GM21529 (cell line): ENCODE measurements at regions not wholly inside any gene's neighbourhood (a gene's known extent, or its start where the extent isn't known, plus 50 kb on each side); places are given as distances from the start of the nearest gene placed in this dataset.
A peak's percentile ranks its signal among the peaks of the same experiment; 100 is the strongest.

ENCODE experiments used
- ATAC-seq: cut with Tn5 transposase; IDR thresholded peaks from one replicate; pipeline ENCODE4 v1.9.1; 2021; ENCODE audit not compliant: unreplicated experiment

DNA sequence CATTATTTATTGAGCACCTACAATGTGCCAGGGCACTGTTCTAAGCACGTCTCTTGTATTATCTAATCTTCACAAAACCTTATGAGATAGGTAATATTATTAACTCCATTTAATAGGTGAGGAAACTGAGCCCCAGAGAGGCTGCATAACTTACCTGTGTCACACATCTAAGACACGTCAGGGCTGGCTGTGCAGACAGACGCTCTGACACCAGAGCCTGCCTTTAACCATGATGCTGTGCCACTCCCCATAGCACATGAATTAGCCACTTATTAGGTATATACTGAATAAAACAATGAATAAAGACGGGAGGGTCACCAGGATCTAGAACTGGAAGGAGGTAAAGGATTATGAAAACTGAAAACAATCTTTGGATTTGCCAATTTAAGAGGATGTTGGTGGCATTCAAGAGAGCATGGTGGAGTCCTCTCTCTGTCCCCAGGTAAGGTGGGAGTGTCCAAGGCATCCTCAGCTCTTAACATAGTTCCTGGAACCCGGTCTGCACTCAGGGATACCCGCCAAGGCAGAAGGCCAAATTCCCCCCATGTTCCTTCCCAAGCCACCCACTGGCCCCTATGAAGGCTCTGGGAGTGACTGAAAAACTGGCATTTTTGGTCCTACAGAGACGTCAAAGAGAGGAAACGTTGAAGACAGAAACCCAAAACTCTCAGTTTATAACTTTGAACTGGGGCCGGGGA lies 479.7 kb downstream of the FOXO1 start:
- ATAC-seq = no peak

GRCh38 chr13:40187324-40187795 lies 479.1 kb downstream of the FOXO1 start:
- ATAC-seq = no peak

- ATAC-seq = no peak
Measured at GRCh38 chr13:40187841-40188591, 478.4 kb downstream of the FOXO1 start.

DNA sequence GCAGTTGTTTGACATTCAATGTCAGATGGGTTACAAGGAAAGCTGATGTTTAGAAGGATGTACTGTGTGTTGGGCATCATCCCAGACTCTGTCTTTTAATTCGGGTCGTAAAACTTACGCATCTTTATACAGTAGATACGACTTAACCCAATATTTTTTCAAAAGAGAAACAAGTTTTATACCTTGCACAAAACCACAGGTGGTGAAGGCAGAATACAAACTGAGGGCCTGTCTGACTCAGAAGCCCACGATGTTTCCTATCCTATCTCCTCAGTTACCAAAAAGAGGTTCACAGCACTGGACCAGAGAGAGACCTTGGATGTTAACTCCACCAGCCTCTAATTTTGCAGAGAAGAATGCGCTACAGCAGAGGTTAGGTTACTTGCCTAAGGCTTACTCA lies 477.0 kb downstream of the FOXO1 start:
- no peak for ATAC-seq

DNA sequence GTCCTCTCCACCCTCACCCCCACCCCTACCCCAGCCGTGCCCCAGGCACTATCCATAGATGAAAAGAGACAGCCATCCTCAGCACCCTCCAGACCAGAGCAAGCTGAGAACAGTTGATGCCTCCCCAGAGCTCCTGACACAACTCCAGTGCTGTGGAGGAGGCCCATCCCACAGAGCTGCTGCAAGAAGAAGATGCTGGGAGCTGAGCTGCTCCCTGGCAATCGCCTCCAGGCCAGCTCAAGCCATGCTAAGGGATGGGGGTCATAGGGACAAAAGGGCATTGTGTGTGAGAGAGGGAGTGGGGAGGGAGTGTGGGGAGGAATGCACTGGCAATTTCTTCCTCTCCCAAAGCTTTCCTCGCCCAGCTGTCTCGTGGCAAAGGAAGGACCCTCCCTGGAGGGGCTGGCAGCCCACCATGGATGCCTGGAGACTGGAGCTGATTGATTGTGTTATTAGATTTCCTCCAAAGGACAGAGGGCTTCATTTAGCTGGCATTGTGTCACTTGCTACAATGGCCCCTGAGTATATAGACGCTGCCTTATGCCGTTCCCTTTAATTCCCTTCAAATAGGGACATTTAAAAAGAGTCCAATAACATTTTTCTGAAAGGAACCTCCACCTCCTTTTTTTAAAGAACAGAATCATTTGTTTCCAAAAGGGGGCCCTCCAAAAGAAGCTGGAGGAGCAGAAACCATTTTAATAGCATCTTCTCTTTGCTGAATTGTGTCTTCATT lies 476.4 kb downstream of the FOXO1 start:
- ATAC-seq = no peak

DNA sequence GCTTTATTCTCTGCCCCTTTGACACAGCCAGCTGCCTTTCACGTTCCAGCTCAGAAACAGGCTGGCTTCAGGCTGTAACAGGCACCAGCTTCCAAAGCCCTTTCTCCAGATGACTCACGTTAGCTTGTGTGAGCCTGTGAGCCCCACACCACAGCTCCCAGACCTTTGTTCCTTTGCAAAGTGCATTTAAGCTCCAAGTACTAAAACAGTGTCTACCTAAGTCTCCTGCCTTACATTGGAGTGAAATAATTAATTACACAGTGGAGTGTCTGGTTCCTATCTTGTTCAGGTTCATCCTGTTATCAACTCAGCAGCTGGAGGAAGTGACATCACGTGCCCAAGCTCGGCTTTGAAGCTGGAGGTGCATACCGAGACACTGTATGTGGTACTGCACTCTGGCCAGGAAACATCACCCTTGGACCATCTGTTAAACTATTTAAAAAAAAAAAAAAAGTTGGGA lies 475.8 kb downstream of the FOXO1 start:
- peak; percentile 76 for ATAC-seq

DNA sequence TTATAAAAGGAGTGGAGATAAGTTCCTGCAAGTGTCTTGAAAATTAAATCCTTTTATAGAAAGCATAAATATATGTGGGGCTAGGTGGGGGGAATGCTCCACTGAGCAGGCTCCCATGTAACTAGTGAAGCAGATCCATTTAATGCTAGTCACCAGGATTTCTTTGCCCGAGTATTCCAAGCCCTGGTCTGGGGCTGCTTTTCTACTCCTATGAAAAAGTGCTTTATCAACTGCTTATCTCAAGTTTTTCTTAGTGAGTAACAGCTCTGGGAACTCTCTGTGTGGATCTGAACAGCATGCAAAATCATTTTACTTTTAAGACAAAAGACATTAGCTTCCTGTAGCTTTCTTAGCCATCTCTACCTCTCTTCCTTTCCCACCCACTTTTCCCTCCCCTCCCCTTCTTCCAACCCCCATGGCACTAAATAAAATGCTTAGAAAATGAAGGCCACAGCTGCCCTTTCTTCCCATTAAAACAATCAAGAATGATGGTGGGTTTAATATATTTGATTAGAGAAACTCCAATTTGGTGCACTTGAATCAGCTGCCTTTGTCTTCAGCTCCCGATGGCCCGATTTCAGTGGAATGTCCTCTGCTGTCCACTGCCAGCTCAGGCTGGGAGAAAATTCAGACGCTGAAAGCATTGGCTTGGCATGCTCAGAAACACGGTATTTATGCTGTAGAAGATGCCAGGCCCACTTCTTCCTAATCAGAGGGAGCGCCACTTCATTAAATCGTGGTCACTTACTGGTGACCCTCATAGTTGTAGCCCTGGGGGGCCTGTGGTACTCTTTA lies 475.1 kb downstream of the FOXO1 start:
- peak; percentile 7 for ATAC-seq

- ATAC-seq = no peak
Measured at GRCh38 chr13:40192452-40192851, 474.0 kb downstream of the FOXO1 start.

DNA sequence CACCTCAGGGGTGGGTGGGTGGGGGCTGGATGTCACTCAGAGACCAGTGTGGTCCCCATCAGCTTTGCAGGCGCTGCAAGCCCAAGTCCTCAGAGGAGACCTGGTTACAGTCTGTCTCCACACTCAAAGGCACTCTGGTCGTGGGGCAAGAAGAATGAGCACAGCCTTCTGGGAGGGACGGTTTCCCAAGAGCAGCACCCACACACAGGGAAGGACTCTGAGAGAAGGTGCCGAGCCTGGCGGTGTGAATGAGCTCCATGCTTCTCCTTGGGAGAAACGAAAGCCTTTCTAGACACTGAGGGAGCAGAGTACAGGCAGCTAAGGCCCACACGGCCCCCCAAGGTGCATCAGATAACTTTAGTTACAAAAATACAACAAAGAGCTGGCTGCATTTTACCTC lies 473.6 kb downstream of the FOXO1 start:
- ATAC-seq = no peak

GRCh38 chr13:40193286-40194223 lies 472.9 kb downstream of the FOXO1 start:
- ATAC-seq = no peak

GRCh38 chr13:40194224-40194806 lies 472.1 kb downstream of the FOXO1 start:
- ATAC-seq = no peak

- no peak for ATAC-seq
Measured at GRCh38 chr13:40197049-40197448, 469.4 kb downstream of the FOXO1 start.

- no peak for ATAC-seq
Measured at GRCh38 chr13:40197936-40198595, 468.4 kb downstream of the FOXO1 start.

- ATAC-seq = no peak
Measured at GRCh38 chr13:40200273-40200978, 466.0 kb downstream of the FOXO1 start.

- ATAC-seq = no peak
Measured at GRCh38 chr13:40204246-40204645, 462.2 kb downstream of the FOXO1 start.

DNA sequence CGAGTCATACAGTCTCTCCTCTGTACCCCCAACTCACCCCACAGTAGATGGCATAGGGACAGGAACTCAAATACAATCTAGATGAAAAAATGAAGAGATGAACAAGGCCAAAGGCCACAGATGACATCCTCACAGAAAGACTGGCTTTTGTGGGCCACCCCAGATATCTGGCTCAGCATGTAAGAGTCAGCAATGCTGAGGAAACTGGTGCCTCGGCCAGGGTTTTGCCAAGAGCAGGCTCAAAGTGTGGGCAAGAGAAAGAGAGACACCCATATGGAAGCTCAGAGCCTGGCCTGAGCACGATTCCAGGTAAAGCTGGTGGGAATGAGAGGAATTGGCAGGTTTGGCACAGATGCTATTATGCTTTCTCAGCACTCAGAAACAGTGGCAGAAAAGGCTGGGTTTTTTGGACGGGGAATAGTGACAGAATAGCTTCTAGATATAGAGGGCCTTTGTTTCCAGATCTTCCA lies 460.6 kb downstream of the FOXO1 start:
- ATAC-seq = no peak

GRCh38 chr13:40206241-40207000 lies 460.0 kb downstream of the FOXO1 start:
- ATAC-seq = peak; percentile 56
